Stimulated activated CD8-positive, alpha-beta memory T cell treated with anti-CD3 and anti-CD28 coated beads, Interleukin-2, amount 100 ng/mL, for 48 hours (primary cell): ENCODE measurements at regions not wholly inside any gene's neighbourhood (a gene's known extent, or its start where the extent isn't known, plus 50 kb on each side); places are given as distances from the start of the nearest gene placed in this dataset.
A peak's percentile ranks its signal among the peaks of the same experiment; 100 is the strongest.
"Not testable (repeated sequence)": the region's sequence is repeated elsewhere in the genome, so short reads cannot be mapped to it uniquely, and the experiment has no call there.

ENCODE experiments used
- DNase-seq, 2 donors: peaks; one replicate each; pipeline ENCODE4 v3.0.0-alpha.2; 2020; ENCODE audit warnings: low read depth in 2 of 2

DNA sequence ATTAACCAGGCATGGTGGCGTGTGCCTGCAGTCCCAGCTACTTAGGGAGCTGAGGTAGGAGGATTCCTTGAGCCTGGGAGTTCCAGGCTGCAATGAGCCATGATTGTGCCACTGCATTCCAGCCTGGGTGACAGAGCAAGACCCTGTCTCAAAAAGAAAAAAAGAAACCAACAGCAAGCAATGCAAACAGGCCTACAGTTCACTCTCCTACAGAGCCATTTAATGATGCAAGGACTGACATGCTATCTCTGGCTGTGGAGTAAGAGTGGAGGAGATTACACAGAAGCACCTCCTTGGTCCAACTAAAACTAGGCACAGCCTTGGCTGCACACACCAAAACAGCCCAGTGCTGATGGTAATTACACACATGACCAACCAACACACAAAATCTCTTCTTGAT is 127.5 kb upstream of the SOD1 start:
- no peak for DNase-seq

GRCh38 chr21:31530897-31531705 is 128.4 kb upstream of the SOD1 start:
- DNase-seq: no peak

- DNase-seq: no peak
Measured at GRCh38 chr21:31530364-31530763, 129.1 kb upstream of the SOD1 start.

DNA sequence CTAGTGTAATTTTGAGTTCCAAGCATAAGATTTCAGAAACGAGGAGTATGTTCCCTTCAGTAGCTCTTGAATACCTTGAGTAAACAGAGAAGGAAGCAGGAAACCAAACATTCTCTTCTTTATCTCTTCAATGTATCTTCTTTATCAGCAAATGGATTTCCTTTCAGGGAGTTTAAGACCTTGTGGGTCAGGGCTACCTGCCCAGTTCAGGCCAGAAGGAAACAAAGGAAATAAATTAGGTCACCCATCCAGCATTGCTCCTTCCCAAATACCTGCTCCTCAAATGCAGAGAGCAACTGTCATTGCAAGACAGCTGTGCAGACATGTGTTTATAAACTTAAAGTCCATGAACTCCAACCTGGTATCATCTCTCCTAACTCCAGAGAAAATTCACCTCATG is 130.1 kb upstream of the SOD1 start:
- no peak for DNase-seq

GRCh38 chr21:31526040-31526439 is 133.5 kb upstream of the SOD1 start:
- DNase-seq: no peak

- DNase-seq: no peak
Measured at GRCh38 chr21:31524140-31524539, 135.4 kb upstream of the SOD1 start.

- no peak for DNase-seq
Measured at GRCh38 chr21:31521515-31521914, 138.0 kb upstream of the SOD1 start.

- no peak for DNase-seq
Measured at GRCh38 chr21:31520561-31521098, 138.9 kb upstream of the SOD1 start.

DNA sequence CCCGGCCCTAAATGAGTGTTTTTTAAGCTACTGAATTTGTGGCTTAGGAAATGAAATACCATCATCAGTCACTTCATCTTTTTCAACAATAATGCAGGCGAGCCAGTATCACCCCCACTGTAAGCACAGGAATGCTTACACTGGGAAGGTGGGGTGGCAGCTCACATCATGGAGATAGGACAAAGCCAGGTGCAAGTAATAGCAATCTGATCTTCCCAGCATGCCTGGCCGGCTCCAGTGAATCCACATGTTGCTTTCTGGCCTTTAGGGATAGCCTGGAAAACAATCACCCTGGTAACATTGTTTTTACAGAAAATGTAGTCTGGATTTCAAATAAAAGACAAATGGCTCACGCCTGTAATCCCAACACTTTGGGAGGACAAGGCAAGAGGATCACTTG is 140.9 kb upstream of the SOD1 start:
- DNase-seq: no peak

DNA sequence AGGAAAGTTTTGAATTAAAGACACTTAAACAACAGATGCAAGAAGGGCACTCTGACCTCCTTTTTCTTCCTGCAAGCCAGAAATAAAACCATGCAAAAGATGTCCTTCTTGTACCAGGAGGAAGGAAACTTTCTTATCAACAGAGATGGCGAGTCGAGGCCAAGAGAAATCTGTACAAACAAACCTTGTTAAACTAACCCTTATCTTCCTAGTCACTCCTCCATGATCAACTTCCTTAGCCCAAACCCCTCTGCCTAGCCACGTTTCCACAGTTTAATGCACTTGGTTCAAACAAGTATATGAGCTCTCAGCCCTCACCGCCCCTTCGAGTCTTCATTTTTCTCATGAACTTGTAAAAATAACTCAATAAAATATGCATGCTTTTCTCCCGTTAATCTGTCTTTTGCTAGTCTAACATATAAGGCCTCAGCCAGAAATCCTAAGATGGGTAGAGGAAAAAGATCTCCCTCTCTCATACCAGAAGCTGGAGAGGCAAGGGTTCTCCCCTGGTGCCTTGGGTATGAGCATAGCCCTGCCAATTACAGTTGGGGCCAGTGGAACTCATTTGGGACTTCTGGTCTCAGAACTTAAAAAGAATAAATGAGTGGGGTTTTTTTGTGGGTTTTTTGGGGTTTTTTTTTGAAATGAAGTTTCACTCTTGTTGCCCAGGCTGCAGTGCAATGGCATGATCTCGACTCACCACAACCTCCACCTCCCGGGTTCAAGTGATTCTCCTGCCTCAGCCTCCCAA is 141.7 kb upstream of the SOD1 start:
- no peak for DNase-seq

DNA sequence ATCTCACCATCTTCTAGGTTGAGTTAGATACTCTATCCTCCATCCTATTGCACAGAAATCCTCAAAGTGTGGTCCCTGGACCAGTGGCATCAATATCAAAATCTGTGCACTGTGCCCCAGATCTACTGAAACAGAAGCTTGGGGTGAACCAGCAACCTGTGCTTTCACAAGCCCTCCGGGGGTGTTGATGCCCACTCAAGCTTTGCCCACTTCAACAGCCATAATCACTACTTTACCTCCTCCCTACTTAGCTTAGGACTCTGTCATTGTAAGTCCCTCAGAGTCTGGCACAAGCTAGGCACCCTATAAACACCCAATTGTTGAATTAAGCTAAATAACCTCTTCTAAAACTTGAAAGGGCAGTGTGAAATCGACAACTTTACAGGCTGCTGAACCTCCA is 144.2 kb upstream of the SOD1 start:
- DNase-seq: no peak

DNA sequence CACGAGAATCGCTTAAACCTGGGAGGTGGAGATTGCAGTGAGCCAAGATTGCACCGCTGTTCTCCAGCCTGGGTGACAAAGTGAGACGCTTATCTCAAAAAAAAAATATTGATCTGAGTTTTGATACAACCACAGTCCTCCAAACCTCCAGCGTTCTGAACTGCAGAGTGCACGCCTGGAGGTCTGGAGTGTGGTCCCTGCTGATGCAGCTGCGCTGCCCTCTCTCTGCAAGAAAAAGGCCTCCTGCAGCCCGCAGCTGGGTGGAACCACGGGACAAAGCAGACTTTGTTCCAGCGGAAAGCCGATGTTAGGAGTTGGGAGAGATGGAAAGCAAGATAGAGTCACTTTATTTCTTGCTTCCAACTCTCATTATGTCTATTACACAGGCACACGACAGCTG is 144.9 kb upstream of the SOD1 start:
- no peak for DNase-seq

GRCh38 chr21:31513541-31513940 is 146.0 kb upstream of the SOD1 start:
- DNase-seq: not testable (repeated sequence)

GRCh38 chr21:31511999-31512398 is 147.5 kb upstream of the SOD1 start:
- not testable (repeated sequence) for DNase-seq

DNA sequence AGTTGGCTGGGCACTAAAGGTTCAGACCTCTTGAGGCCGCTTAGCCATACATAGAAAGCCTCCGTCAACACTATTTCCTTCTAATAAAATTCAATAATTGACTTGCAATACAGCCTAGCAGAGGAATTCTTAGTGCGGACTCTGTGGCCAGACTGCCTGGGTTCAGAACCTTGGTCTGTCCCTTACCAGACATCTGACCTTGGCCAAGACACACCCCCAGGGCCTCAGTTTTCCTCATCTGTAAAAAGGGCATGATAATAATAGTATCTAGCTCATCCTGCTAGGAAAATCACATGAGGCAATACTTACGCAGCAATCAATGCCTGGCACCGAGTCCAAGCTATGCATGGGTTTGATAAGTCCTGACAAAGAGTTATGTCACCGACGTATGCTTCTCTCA is 148.2 kb upstream of the SOD1 start:
- no peak for DNase-seq

GRCh38 chr21:31509194-31510017 is 150.1 kb upstream of the SOD1 start:
- peak; percentile 69 to 71 for DNase-seq

DNA sequence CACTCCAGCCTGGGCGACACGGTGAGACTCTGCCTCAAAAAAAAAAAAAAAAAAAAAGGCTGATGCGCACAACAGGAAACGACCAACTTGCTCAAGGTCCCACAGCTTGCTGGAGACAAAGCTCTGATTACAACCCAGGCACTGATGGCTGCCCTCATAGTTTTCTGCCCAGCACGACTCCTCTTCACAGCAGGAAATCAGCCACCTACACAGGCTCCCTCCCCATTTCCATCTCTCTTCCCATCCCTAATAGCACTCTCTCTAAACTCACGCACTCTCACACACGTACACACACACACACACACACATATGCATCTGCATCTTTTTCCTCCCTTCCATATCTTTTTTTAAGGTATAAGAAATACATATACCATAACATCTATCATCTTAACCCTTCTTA is 153.5 kb upstream of the SOD1 start:
- DNase-seq: no peak

GRCh38 chr21:31503939-31504338 is 155.6 kb upstream of the SOD1 start:
- DNase-seq: no peak

DNA sequence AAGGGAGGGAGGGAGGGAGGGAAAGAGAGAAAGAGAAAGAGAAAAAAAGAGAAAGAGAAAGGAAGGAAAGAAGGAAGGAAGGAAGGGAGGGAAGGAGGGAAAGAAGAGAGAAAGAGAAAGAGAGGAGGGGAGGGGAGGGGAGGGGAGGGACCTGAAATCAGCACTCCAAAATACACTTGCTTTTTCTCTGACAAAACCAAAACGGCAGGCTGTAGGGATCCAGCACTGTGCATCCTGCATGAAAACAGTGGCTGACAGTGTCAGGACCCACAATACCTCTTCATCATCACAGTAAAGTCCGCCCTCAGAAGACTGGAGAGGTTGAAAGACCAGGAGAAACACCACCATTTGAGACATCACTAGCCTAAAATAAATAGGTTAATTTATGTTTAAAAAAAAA is 156.0 kb upstream of the SOD1 start:
- no peak for DNase-seq

DNA sequence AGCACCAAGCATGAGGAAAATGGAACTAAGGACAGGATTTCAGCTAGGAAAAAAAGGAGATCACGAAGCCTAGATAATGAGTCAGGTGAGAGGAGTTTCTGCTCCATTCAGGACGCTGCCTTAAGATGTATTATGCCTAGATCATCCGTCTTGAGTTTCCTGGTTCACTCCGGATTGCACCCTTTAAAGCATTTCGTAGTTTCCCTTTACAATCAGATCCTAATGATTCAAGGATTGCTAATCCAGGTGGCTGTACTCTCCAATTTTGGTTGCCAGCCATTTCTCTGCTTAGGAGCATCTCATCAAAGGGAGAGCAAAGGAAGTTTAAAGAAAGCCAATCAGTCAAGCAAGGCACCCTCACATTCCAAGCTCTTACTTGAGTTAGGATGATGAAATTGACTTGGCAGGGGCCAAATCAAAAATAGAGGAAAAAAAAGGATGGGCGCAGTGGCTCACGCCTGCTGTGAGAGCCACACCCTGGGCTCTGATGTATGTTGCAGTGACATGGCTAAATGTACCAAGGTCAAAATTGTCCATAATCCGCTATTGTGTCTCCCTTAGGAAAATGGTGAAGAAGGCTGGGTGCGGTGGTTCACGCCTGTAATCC is 156.9 kb upstream of the SOD1 start:
- DNase-seq: no peak

GRCh38 chr21:31501926-31502325 is 157.6 kb upstream of the SOD1 start:
- no peak for DNase-seq

GRCh38 chr21:31500982-31501381 is 156.9 kb upstream of the TIAM1 start:
- DNase-seq: no peak
